KMS-11 (cell line): ENCODE measurements at regions not wholly inside any gene's neighbourhood (a gene's known extent, or its start where the extent isn't known, plus 50 kb on each side); places are given as distances from the start of the nearest gene placed in this dataset.

Experiments used
- H2AFZ ChIP-seq: fragments of 200-600 bp; sonication (generic); 2 replicates; pipeline ENCODE4 v1.6.1; 2016; ENCODE audit warnings: antibody characterized with exemption, mixed run types, low read depth
- H3K27ac ChIP-seq: fragments of 200-600 bp; sonication (generic); 2 replicates; pipeline ENCODE4 v1.6.1; 2016; ENCODE audit warnings: mild to moderate bottlenecking, mixed run types
- H3K27me3 ChIP-seq: fragments of 200-600 bp; sonication (generic); 2 replicates; pipeline ENCODE4 v1.6.1; 2017; ENCODE audit warnings: mild to moderate bottlenecking, low read depth, mixed run types, moderate library complexity; ENCODE audit not compliant: insufficient read depth
- H3K36me3 ChIP-seq: fragments of 200-600 bp; sonication (generic); 2 replicates; pipeline ENCODE4 v1.6.1; 2017; ENCODE audit warnings: mild to moderate bottlenecking, mixed run types; ENCODE audit not compliant: insufficient read depth
- H3K4me1 ChIP-seq: fragments of 200-600 bp; sonication (generic); 2 replicates; pipeline ENCODE4 v1.6.1; 2016; ENCODE audit warnings: mild to moderate bottlenecking, low read depth, mixed run types; ENCODE audit not compliant: poor library complexity, severe bottlenecking
- H3K4me2 ChIP-seq: fragments of 200-600 bp; sonication (generic); 2 replicates; pipeline ENCODE4 v1.7.0; 2016; ENCODE audit warnings: mild to moderate bottlenecking, mixed run types
- H3K4me3 ChIP-seq: fragments of 200-600 bp; sonication (generic); IDR thresholded peaks from 2 replicates; pipeline ENCODE4 v1.6.1; 2017; ENCODE audit warnings: low read depth, low read length, mixed read lengths; ENCODE audit not compliant: insufficient read depth
- H3K79me2 ChIP-seq: fragments of 200-600 bp; sonication (generic); 2 replicates; pipeline ENCODE4 v1.6.1; 2016; ENCODE audit warnings: low read depth, mixed run types; ENCODE audit not compliant: insufficient read depth
- H3K9ac ChIP-seq: fragments of 200-600 bp; sonication (generic); 2 replicates; pipeline ENCODE4 v1.6.1; 2016; ENCODE audit warnings: mild to moderate bottlenecking, mixed run types
- H4K20me1 ChIP-seq: fragments of 200-600 bp; sonication (generic); 2 replicates; pipeline ENCODE4 v1.6.1; 2016; ENCODE audit warnings: mild to moderate bottlenecking, mixed run types; ENCODE audit not compliant: insufficient read depth
- CTCF ChIP-seq: fragments of 200-600 bp; sonication (generic); conservative IDR thresholded peaks from 2 replicates; pipeline ENCODE4 v1.6.1; 2017; ENCODE audit warnings: low read depth, mild to moderate bottlenecking, antibody characterized with exemption, low read length, moderate library complexity, mixed read lengths

GRCh38 chr7:10767771-10768170 is 205.9 kb upstream of the PHF14 start:
- TF ChIP-seq CTCF = no peak
- no peak overlapping the region for H3K4me2 ChIP-seq
- no peak overlapping the region for H2AFZ ChIP-seq
- H3K4me1 ChIP-seq = no peaks in the 10 kb centered on the region
- H4K20me1 ChIP-seq = no peaks in the 10 kb centered on the region
- no peaks in the 10 kb centered on the region for H3K79me2 ChIP-seq
- H3K36me3 ChIP-seq = no peaks in the 10 kb centered on the region
- H3K27me3 ChIP-seq = no peaks in the 10 kb centered on the region
- H3K4me3 ChIP-seq = no peak overlapping the region
- no peak overlapping the region for H3K9ac ChIP-seq
- no peak overlapping the region for H3K27ac ChIP-seq

GRCh38 chr7:10770176-10770575 is 203.5 kb upstream of the PHF14 start:
- Histone ChIP-seq H3K4me1 (no peaks in the 10 kb centered on the region), H3K27ac (no peak overlapping the region), H2AFZ (no peak overlapping the region), H3K4me3 (no peak overlapping the region), H3K4me2 (no peak overlapping the region), H4K20me1 (no peaks in the 10 kb centered on the region), H3K27me3 (no peaks in the 10 kb centered on the region), H3K9ac (no peak overlapping the region), H3K36me3 (no peaks in the 10 kb centered on the region), H3K79me2 (no peaks in the 10 kb centered on the region)
- TF ChIP-seq CTCF = no peak

GRCh38 chr7:10773430-10773829 is 200.2 kb upstream of the PHF14 start:
- Histone ChIP-seq H3K4me1 (no peaks in the 10 kb centered on the region), H3K79me2 (no peaks in the 10 kb centered on the region), H3K27ac (no peak overlapping the region), H3K4me3 (no peak overlapping the region), H3K36me3 (no peaks in the 10 kb centered on the region), H3K9ac (no peak overlapping the region), H4K20me1 (no peaks in the 10 kb centered on the region), H3K27me3 (no peaks in the 10 kb centered on the region), H2AFZ (no peak overlapping the region), H3K4me2 (no peak overlapping the region)
- no peak for TF ChIP-seq CTCF

- Histone ChIP-seq H2AFZ (no peak overlapping the region), H3K4me1 (no peaks in the 10 kb centered on the region)
- no peak for TF ChIP-seq CTCF
Measured at GRCh38 chr7:10779465-10780399, 193.9 kb upstream of the PHF14 start.

More at GRCh38 chr7:10779465-10780399, 193.9 kb upstream of the PHF14 start:
- no peaks in the 10 kb centered on the region for H4K20me1 ChIP-seq
- no peaks in the 10 kb centered on the region for H3K79me2 ChIP-seq
- H3K9ac ChIP-seq = no peak overlapping the region
- no peaks in the 10 kb centered on the region for H3K36me3 ChIP-seq
- no peak overlapping the region for H3K4me2 ChIP-seq
- H3K27ac ChIP-seq = no peak overlapping the region
- H3K27me3 ChIP-seq = no peaks in the 10 kb centered on the region
- no peak overlapping the region for H3K4me3 ChIP-seq
